HG03432 (cell line): ENCODE measurements at regions not wholly inside any gene's neighbourhood (a gene's known extent, or its start where the extent isn't known, plus 50 kb on each side); places are given as distances from the start of the nearest gene placed in this dataset.
"Not testable (repeated sequence)": the region's sequence is repeated elsewhere in the genome, so short reads cannot be mapped to it uniquely, and the experiment has no call there.

ENCODE experiments used
- ATAC-seq: cut with Tn5 transposase; IDR thresholded peaks from one replicate; pipeline ENCODE4 v1.9.1; 2021; ENCODE audit warnings: mild to moderate bottlenecking, moderate library complexity; ENCODE audit not compliant: unreplicated experiment

GRCh38 chr4:49322610-49323572 lies 336.8 kb downstream of the CWH43 start:
- not testable (repeated sequence) for ATAC-seq

- ATAC-seq = not testable (repeated sequence)
Measured at GRCh38 chr4:49323573-49323940, 337.5 kb downstream of the CWH43 start.
